22Rv1 (cell line): ENCODE measurements at regions not wholly inside any gene's neighbourhood (a gene's known extent, or its start where the extent isn't known, plus 50 kb on each side); places are given as distances from the start of the nearest gene placed in this dataset.

Experiments
- ZFX ChIP-seq: fragments of 450-650 bp; IDR thresholded peaks from 2 replicates; pipeline ENCODE4 v1.6.1; 2017; ENCODE audit warnings: antibody characterized with exemption, borderline replicate concordance
- TF ChIP-seq, protein P1 (sequence below): fragments of 450-650 bp; IDR thresholded peaks from 2 replicates; pipeline ENCODE4 v1.5.1; 2017; ENCODE audit warnings: mild to moderate bottlenecking

DNA sequence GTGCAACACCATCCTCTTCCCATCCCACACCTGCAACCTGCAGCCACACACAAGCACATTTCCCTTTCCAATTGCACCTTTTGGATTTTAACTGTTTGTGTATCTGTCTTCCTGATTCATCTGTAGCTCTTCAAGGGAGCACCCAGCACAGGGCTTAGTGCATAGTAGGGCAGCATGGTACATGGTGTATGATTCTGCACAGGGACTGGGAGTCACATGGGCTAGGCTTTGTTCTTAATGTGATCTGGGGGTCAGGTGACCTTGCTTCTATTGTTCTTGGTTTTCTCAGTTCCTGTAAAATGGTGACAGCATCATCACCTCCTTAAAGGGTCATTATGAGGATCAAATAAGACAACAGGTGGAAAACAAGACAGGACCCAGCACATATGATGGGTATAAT lies 419.3 kb downstream of the MATN1 start:
- TF ChIP-seq, protein P1, sequence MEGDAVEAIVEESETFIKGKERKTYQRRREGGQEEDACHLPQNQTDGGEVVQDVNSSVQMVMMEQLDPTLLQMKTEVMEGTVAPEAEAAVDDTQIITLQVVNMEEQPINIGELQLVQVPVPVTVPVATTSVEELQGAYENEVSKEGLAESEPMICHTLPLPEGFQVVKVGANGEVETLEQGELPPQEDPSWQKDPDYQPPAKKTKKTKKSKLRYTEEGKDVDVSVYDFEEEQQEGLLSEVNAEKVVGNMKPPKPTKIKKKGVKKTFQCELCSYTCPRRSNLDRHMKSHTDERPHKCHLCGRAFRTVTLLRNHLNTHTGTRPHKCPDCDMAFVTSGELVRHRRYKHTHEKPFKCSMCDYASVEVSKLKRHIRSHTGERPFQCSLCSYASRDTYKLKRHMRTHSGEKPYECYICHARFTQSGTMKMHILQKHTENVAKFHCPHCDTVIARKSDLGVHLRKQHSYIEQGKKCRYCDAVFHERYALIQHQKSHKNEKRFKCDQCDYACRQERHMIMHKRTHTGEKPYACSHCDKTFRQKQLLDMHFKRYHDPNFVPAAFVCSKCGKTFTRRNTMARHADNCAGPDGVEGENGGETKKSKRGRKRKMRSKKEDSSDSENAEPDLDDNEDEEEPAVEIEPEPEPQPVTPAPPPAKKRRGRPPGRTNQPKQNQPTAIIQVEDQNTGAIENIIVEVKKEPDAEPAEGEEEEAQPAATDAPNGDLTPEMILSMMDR = no peak
- no peak for TF ChIP-seq ZFX
